ENCODE measurements at regions not wholly inside any gene's neighbourhood (a gene's known extent, or its start where the extent isn't known, plus 50 kb on each side); places are given as distances from the start of the nearest gene placed in this dataset.

GRCh38 chr10:76631884-76632766 lies 1005.5 kb downstream of the KCNMA1 start:
- no peak for TF ChIP-seq CTCF (conservative IDR thresholded peaks at IDR 0.05; ENCODE audit: low read length)
- no peak for TF ChIP-seq EZH2phosphoT487 (IDR thresholded peaks at IDR 0.05; ENCODE audit: borderline replicate concordance, low read depth, low read length)
- Histone ChIP-seq H3K9me2 (ENCODE audit: insufficient read depth, low read length) (no peaks in the 10 kb centered on the region), H3K36me3 (ENCODE audit: insufficient read depth, low read length) (no peaks in the 10 kb centered on the region), H2AFZ (ENCODE audit: low read length) (no peak overlapping the region), H3K27ac (ENCODE audit: low read depth, low read length, poor library complexity, severe bottlenecking) (no peak overlapping the region), H4K20me1 (ENCODE audit: insufficient read depth, low read length) (no peaks in the 10 kb centered on the region), H3K79me2 (ENCODE audit: insufficient read depth, low read depth, low read length) (no peaks in the 10 kb centered on the region), H3K4me3 (ENCODE audit: low read depth, low read length, poor library complexity, severe bottlenecking) (no peak overlapping the region), H3K9me3 (ENCODE audit: low read length) (no peaks in the 10 kb centered on the region), H3K4me2 (ENCODE audit: low read length) (no peak overlapping the region), H3K4me1 (ENCODE audit: insufficient read depth, low read length, poor library complexity, severe bottlenecking) (no peaks in the 10 kb centered on the region)
- CTCF ChIA-PET (ENCODE audit: unreplicated experiment) = no interaction called here
- POLR2A ChIA-PET = interaction anchor here (0.6 kb wide), 1 partner anchor 96 kb away, joined by 3 read pairs; no protein-coding TSS in a partner anchor
- intact Hi-C loops (cut with micrococcal nuclease; ENCODE audit: unreplicated experiment) = no loop called here
- DNase-seq (ENCODE audit: low spot score) = no peak
- BruUV-seq (replicated peaks) = no TSS peak

- Histone ChIP-seq H3K27ac (ENCODE audit: low read depth, low read length, poor library complexity, severe bottlenecking) (no peak overlapping the region), H3K4me3 (ENCODE audit: low read depth, low read length, poor library complexity, severe bottlenecking) (no peak overlapping the region), H2AFZ (ENCODE audit: low read length) (no peak overlapping the region), H3K4me2 (ENCODE audit: low read length) (no peak overlapping the region), H4K20me1 (ENCODE audit: insufficient read depth, low read length) (no peaks in the 10 kb centered on the region), H3K36me3 (ENCODE audit: insufficient read depth, low read length) (no peaks in the 10 kb centered on the region), H3K79me2 (ENCODE audit: insufficient read depth, low read depth, low read length) (no peaks in the 10 kb centered on the region), H3K9me2 (ENCODE audit: insufficient read depth, low read length) (no peaks in the 10 kb centered on the region), H3K4me1 (ENCODE audit: insufficient read depth, low read length, poor library complexity, severe bottlenecking) (no peaks in the 10 kb centered on the region), H3K9me3 (ENCODE audit: low read length) (no peaks in the 10 kb centered on the region)
- intact Hi-C loops (cut with micrococcal nuclease; ENCODE audit: unreplicated experiment) = no loop called here
- BruUV-seq (replicated peaks) = no TSS peak
- DNase-seq (ENCODE audit: low spot score) = no peak
- TF ChIP-seq CTCF (conservative IDR thresholded peaks at IDR 0.05; ENCODE audit: low read length) = no peak
- no peak for TF ChIP-seq EZH2phosphoT487 (IDR thresholded peaks at IDR 0.05; ENCODE audit: borderline replicate concordance, low read depth, low read length)
- ChIA-PET CTCF (ENCODE audit: unreplicated experiment) (no interaction called here), POLR2A (no interaction called here)
Measured at GRCh38 chr10:76631036-76631670, 1006.5 kb downstream of the KCNMA1 start.

DNA sequence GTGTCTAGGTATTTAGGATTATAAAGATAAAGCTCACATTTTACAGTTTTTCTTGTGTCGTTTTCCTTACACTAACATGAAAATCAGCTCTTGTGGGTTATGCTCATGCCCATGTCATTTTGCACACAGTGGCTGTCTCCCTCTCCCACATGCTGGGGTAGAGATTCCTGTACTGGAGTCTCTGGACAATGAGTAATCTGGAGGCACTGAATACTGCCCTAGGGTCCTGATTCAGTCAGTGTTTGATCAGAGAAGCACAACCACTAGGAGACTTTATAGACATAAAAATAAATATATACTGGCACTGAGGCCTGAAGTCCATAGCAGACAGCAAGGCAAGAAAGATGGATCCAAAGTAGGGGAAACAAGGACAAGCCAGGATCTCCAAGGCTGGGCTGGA lies 1008.8 kb downstream of the KCNMA1 start:
- no peak overlapping the region for H3K4me3 ChIP-seq (ENCODE audit: low read depth, low read length, poor library complexity, severe bottlenecking)
- H3K4me1 ChIP-seq (ENCODE audit: insufficient read depth, low read length, poor library complexity, severe bottlenecking) = no peaks in the 10 kb centered on the region
- H3K27ac ChIP-seq (ENCODE audit: low read depth, low read length, poor library complexity, severe bottlenecking) = no peak overlapping the region
- no peak overlapping the region for H3K4me2 ChIP-seq (ENCODE audit: low read length)
- ChIA-PET POLR2A (interaction anchor here (0.7 kb wide), 1 partner anchor 339 kb away, joined by 3 read pairs; no protein-coding TSS in a partner anchor), CTCF (ENCODE audit: unreplicated experiment) (no interaction called here)
- no peak overlapping the region for H2AFZ ChIP-seq (ENCODE audit: low read length)
- no TSS peak for BruUV-seq (replicated peaks)
- no peaks in the 10 kb centered on the region for H3K79me2 ChIP-seq (ENCODE audit: insufficient read depth, low read depth, low read length)
- TF ChIP-seq CTCF (conservative IDR thresholded peaks at IDR 0.05; ENCODE audit: low read length) (no peak), EZH2phosphoT487 (IDR thresholded peaks at IDR 0.05; ENCODE audit: borderline replicate concordance, low read depth, low read length) (no peak)
- no peaks in the 10 kb centered on the region for H3K36me3 ChIP-seq (ENCODE audit: insufficient read depth, low read length)
- no peak for DNase-seq (ENCODE audit: low spot score)
- intact Hi-C loops (cut with micrococcal nuclease; ENCODE audit: unreplicated experiment) = no loop called here
- H4K20me1 ChIP-seq (ENCODE audit: insufficient read depth, low read length) = no peaks in the 10 kb centered on the region
- no peaks in the 10 kb centered on the region for H3K9me2 ChIP-seq (ENCODE audit: insufficient read depth, low read length)
- no peaks in the 10 kb centered on the region for H3K9me3 ChIP-seq (ENCODE audit: low read length)
